NT2/D1 (cell line): ENCODE measurements at regions not wholly inside any gene's neighbourhood (a gene's known extent, or its start where the extent isn't known, plus 50 kb on each side); places are given as distances from the start of the nearest gene placed in this dataset.

Experiments
- SUZ12 ChIP-seq: IDR thresholded peaks from 2 replicates; pipeline ENCODE4 v1.6.1; 2011; ENCODE audit not compliant: insufficient read length, insufficient read depth; ENCODE audit errors: extremely low read depth
- ZNF274 ChIP-seq: IDR thresholded peaks from 2 replicates; pipeline ENCODE4 v1.6.1; 2011; ENCODE audit warnings: mild to moderate bottlenecking, low read depth, low read length

- TF ChIP-seq ZNF274 (no peak), SUZ12 (no peak)
Measured at GRCh38 chr6:40724886-40725285, 137.7 kb upstream of the LRFN2 start.
